ENCODE measurements at regions not wholly inside any gene's neighbourhood (a gene's known extent, or its start where the extent isn't known, plus 50 kb on each side); places are given as distances from the start of the nearest gene placed in this dataset.

GRCh38 chr16:17802571-17802970, 331.8 kb upstream of the XYLT1 start:
- no peak for DNase-seq (ENCODE audit: low spot score)

- DNase-seq (ENCODE audit: low spot score): no peak
These were observed 330.3 kb upstream of the XYLT1 start for GRCh38 chr16:17801068-17801467.

- DNase-seq (ENCODE audit: low spot score): no peak
These were observed 328.0 kb upstream of the XYLT1 start for GRCh38 chr16:17798716-17799115.

- no peak for DNase-seq (ENCODE audit: low spot score)
These were observed 322.6 kb upstream of the XYLT1 start for GRCh38 chr16:17793354-17793753.

GRCh38 chr16:17784073-17784472, 313.3 kb upstream of the XYLT1 start:
- DNase-seq (ENCODE audit: low spot score): no peak

- DNase-seq (ENCODE audit: low spot score): no peak
These were observed 309.4 kb upstream of the XYLT1 start for GRCh38 chr16:17780181-17780580.

- peak; percentile 3 for DNase-seq (ENCODE audit: low spot score)
These were observed 306.7 kb upstream of the XYLT1 start for GRCh38 chr16:17777408-17777863.

GRCh38 chr16:17776888-17777287, 306.1 kb upstream of the XYLT1 start:
- DNase-seq (ENCODE audit: low spot score): no peak

- DNase-seq (ENCODE audit: low spot score): no peak
These were observed 305.7 kb upstream of the XYLT1 start for GRCh38 chr16:17776465-17776864.

- no peak for DNase-seq (ENCODE audit: low spot score)
These were observed 304.3 kb upstream of the XYLT1 start for GRCh38 chr16:17775061-17775460.

- DNase-seq (ENCODE audit: low spot score): no peak
These were observed 302.9 kb upstream of the XYLT1 start for GRCh38 chr16:17773698-17774101.

GRCh38 chr16:17770104-17770503, 299.3 kb upstream of the XYLT1 start:
- no peak for DNase-seq (ENCODE audit: low spot score)

- no peak for DNase-seq (ENCODE audit: low spot score)
These were observed 298.3 kb upstream of the XYLT1 start for GRCh38 chr16:17769065-17769464.

GRCh38 chr16:17768257-17768656, 297.5 kb upstream of the XYLT1 start:
- DNase-seq (ENCODE audit: low spot score): no peak

- no peak for DNase-seq (ENCODE audit: low spot score)
These were observed 295.3 kb upstream of the XYLT1 start for GRCh38 chr16:17766012-17766411.

GRCh38 chr16:17759451-17760390, 289.0 kb upstream of the XYLT1 start:
- DNase-seq (ENCODE audit: low spot score): no peak

GRCh38 chr16:17757808-17758207, 287.0 kb upstream of the XYLT1 start:
- no peak for DNase-seq (ENCODE audit: low spot score)

- DNase-seq (ENCODE audit: low spot score): no peak
These were observed 284.4 kb upstream of the XYLT1 start for GRCh38 chr16:17755158-17755557.

- DNase-seq (ENCODE audit: low spot score): no peak
These were observed 282.7 kb upstream of the XYLT1 start for GRCh38 chr16:17753434-17753833.

GRCh38 chr16:17749706-17750105, 278.9 kb upstream of the XYLT1 start:
- no peak for DNase-seq (ENCODE audit: low spot score)

- no peak for DNase-seq (ENCODE audit: low spot score)
These were observed 277.4 kb upstream of the XYLT1 start for GRCh38 chr16:17748044-17748719.

- no peak for DNase-seq (ENCODE audit: low spot score)
These were observed 276.5 kb upstream of the XYLT1 start for GRCh38 chr16:17747081-17747756.

Data from kidney capillary endothelial cell (primary cell).